K562 (cell line): ENCODE measurements at regions not wholly inside any gene's neighbourhood (a gene's known extent, or its start where the extent isn't known, plus 50 kb on each side); places are given as distances from the start of the nearest gene placed in this dataset.

ENCODE experiments used
- ATAC-seq: fragments of 200-7000 bp; cut with Tn5 transposase; 3 replicates; pipeline ENCODE4 v1.9.1; 2020; ENCODE audit warnings: moderate library complexity
- BruUV-seq: library from RNA; stranded (reverse); fragments of 400-500 nt; replicated peaks from 2 replicates; lab custom pipeline; 2021; lab: Mats Ljungman, UMichigan
- CTCF ChIA-PET: fragments of 300-600 bp; formaldehyde crosslinking; extraction: SDS; loops from one replicate; lab custom pipeline; 2021; ENCODE audit warnings: low intra/inter-chr PET ratio; lab: Yijun Ruan, JAX
- POLR2A ChIA-PET: fragments of 300-600, 350-650 bp; sonication (Branson Sonifier 250); formaldehyde crosslinking; extraction: SDS; loops from one replicate; lab custom pipeline; 2021; ENCODE audit warnings: antibody characterized with exemption, inconsistent platforms; lab: Yijun Ruan, JAX
- DNase-seq, 4 experiments: peaks; one replicate each; pipeline versions ENCODE4 v3.0.0 to v3.0.0-alpha.2; 2011 to 2018; ENCODE audit warnings: low spot score in 3 of 4, mixed read lengths in 3 of 4; ENCODE audit errors: extremely low read depth in 1 of 4
- FAIRE-seq: peaks from 2 replicates; lab custom pipeline; 2011; peaks lifted over from hg19 to GRCh38; lab: Jason Lieb, UNC
- H2AFZ ChIP-seq: 2 replicates; pipeline ENCODE4 v1.6.0; 2011; ENCODE audit warnings: low read depth, low read length, control low read depth, inconsistent platforms
- H3K27ac ChIP-seq: fragments of 200-600 bp; 3 replicates; pipeline ENCODE4 v1.8.0; 2011; ENCODE audit warnings: low read depth, mild to moderate bottlenecking, control low read depth, inconsistent platforms, low read length, moderate library complexity, mixed read lengths; ENCODE audit errors: extremely low read depth
- H3K27me3 ChIP-seq, 2 experiments: fragments of 300-600 bp in 1 of 2; 2 replicates in 1 of 2; 3 replicates in 1 of 2; pipeline versions ENCODE4 v1.6.0 to v1.8.0; 2011; ENCODE audit warnings: inconsistent platforms in 2 of 2, low read length in 2 of 2, mild to moderate bottlenecking in 1 of 2, mixed read lengths in 1 of 2, moderate library complexity in 1 of 2; ENCODE audit not compliant: control insufficient read depth in 2 of 2, insufficient read depth in 2 of 2
- H3K36me3 ChIP-seq: fragments of 300-600 bp; 3 replicates; pipeline ENCODE4 v1.8.0; 2011; ENCODE audit warnings: mild to moderate bottlenecking, low read length, inconsistent platforms; ENCODE audit not compliant: control insufficient read depth, insufficient read depth
- H3K4me1 ChIP-seq, 2 experiments: fragments of 200-600 bp in 1 of 2; replicated peaks in 1 of 2; 2 replicates in 1 of 2; 3 replicates in 1 of 2; pipeline versions ENCODE4 v1.5.1 to v1.8.0; 2011; ENCODE audit warnings: inconsistent platforms in 2 of 2, low read length in 2 of 2, mild to moderate bottlenecking in 1 of 2, mixed read lengths in 1 of 2, moderate library complexity in 1 of 2; ENCODE audit not compliant: control insufficient read depth in 2 of 2, insufficient read depth in 2 of 2
- H3K4me2 ChIP-seq: 2 replicates; pipeline ENCODE4 v1.6.1; 2011; ENCODE audit warnings: low read length, control low read depth, inconsistent platforms, mixed read lengths; ENCODE audit not compliant: insufficient read depth
- H3K4me3 ChIP-seq: fragments of 200-600 bp; sonication (generic), shearing (Covaris generic); 2 replicates; pipeline ENCODE4 v1.5.1; 2016; ENCODE audit warnings: control low read depth, inconsistent platforms
- H3K79me2 ChIP-seq: fragments of 200-600 bp; 3 replicates; pipeline ENCODE4 v1.8.0; 2011; ENCODE audit warnings: low read length, inconsistent platforms; ENCODE audit not compliant: control insufficient read depth, insufficient read depth
- H3K9ac ChIP-seq, 2 experiments: 2 replicates each; pipeline versions ENCODE4 v1.6.0 to v1.6.1; 2011; ENCODE audit warnings: low read depth in 2 of 2, low read length in 2 of 2, control low read depth in 1 of 2, inconsistent platforms in 1 of 2, mild to moderate bottlenecking in 1 of 2, mixed read lengths in 1 of 2; ENCODE audit not compliant: insufficient read depth in 1 of 2
- H3K9me1 ChIP-seq: one replicate; pipeline ENCODE4 v1.6.0; 2011; ENCODE audit warnings: inconsistent platforms, mild to moderate bottlenecking, low read length, moderate library complexity; ENCODE audit not compliant: control insufficient read depth, insufficient read depth
- H3K9me3 ChIP-seq: replicated peaks from 2 replicates; pipeline ENCODE4 v1.5.1; 2011; ENCODE audit warnings: low read depth, low read length, inconsistent platforms; ENCODE audit not compliant: control insufficient read depth, insufficient read depth
- H4K20me1 ChIP-seq: replicated peaks from 2 replicates; pipeline ENCODE4 v1.6.1; 2011; ENCODE audit warnings: low read length, inconsistent platforms, mixed read lengths; ENCODE audit not compliant: control insufficient read depth, insufficient read depth
- C11orf30 ChIP-seq: fragments of 450-650 bp; IDR thresholded peaks from 2 replicates; pipeline ENCODE4 v1.6.1; 2016; ENCODE audit warnings: low read depth, mild to moderate bottlenecking
- CHD1 ChIP-seq: fragments of 200-600 bp; sonication (generic); IDR thresholded peaks from one replicate; pipeline ENCODE4 v1.6.1; 2012; ENCODE audit warnings: mild to moderate bottlenecking, moderate library complexity, low read length, inconsistent platforms
- FOXA3 ChIP-seq, 2 experiments: fragments of 450-650 bp in 1 of 2; sonication (generic) in 1 of 2; formaldehyde crosslinking; IDR thresholded peaks in 1 of 2; conservative IDR thresholded peaks in 1 of 2; 2 replicates each; pipeline versions ENCODE4 v1.4.0 to v1.8.0; 2020 to 2022; ENCODE audit warnings: mild to moderate bottlenecking in 2 of 2, missing genetic modification reagents in 1 of 2
- HDAC3 ChIP-seq: fragments of 450-650 bp; IDR thresholded peaks from 2 replicates; pipeline ENCODE4 v1.6.1; 2018; ENCODE audit warnings: borderline replicate concordance, mild to moderate bottlenecking, moderate library complexity; ENCODE audit not compliant: partially characterized antibody
- HMG20A ChIP-seq: fragments of 450-650 bp; formaldehyde crosslinking; conservative IDR thresholded peaks from 2 replicates; pipeline ENCODE4 v1.4.0; 2020; ENCODE audit warnings: mild to moderate bottlenecking, mixed read lengths
- KLF1 ChIP-seq: fragments of 450-650 bp; IDR thresholded peaks from 2 replicates; pipeline ENCODE4 v1.6.1; 2016; ENCODE audit warnings: missing genetic modification characterization, missing compliant biosample characterization
- KLF6 ChIP-seq: fragments of 250-450 bp; sonication (Bioruptor Pico); IDR thresholded peaks from 2 replicates; pipeline ENCODE4 v1.4.0; 2020; ENCODE audit warnings: mild to moderate bottlenecking, moderate library complexity, borderline replicate concordance
- LCOR ChIP-seq: sonication (generic); formaldehyde crosslinking; IDR thresholded peaks from 2 replicates; pipeline ENCODE4 v1.8.0; 2022; ENCODE audit warnings: mild to moderate bottlenecking, missing genetic modification reagents
- POLR2AphosphoS5 ChIP-seq: IDR thresholded peaks from 2 replicates; pipeline ENCODE4 v1.6.1; 2011; ENCODE audit warnings: mild to moderate bottlenecking, low read depth, low read length, moderate library complexity; ENCODE audit not compliant: control insufficient read depth, insufficient read depth
- RBM14 ChIP-seq: fragments of 200-400 bp; formaldehyde crosslinking; IDR thresholded peaks from 2 replicates; pipeline ENCODE4 v1.6.1; 2018; ENCODE audit warnings: low read depth, mild to moderate bottlenecking, low read length, moderate library complexity, borderline replicate concordance; ENCODE audit not compliant: insufficient read depth
- SIN3B ChIP-seq: fragments of 450-650 bp; IDR thresholded peaks from 2 replicates; pipeline ENCODE4 v1.6.1; 2017; ENCODE audit warnings: low read depth, mild to moderate bottlenecking, moderate library complexity
- SMAD1 ChIP-seq: fragments of 150-350 bp; IDR thresholded peaks from 2 replicates; pipeline ENCODE4 v1.6.1; 2014; ENCODE audit warnings: low read length, low read depth; ENCODE audit not compliant: partially characterized antibody
- SMAD4 ChIP-seq: fragments of 250-450 bp; sonication (Bioruptor Pico); conservative IDR thresholded peaks from 2 replicates; pipeline ENCODE4 v1.8.0; 2021; ENCODE audit warnings: inconsistent platforms, mild to moderate bottlenecking, moderate library complexity
- TAF15 ChIP-seq: fragments of 200-400 bp; formaldehyde crosslinking; IDR thresholded peaks from 2 replicates; pipeline ENCODE4 v1.6.1; 2017; ENCODE audit warnings: mild to moderate bottlenecking, low read depth, low read length, moderate library complexity
- TBL1XR1 ChIP-seq, 2 experiments: IDR thresholded peaks; 2 replicates each; pipeline ENCODE4 v1.6.1; 2012; ENCODE audit warnings: improper control_type of control experiment in 2 of 2, low read length in 2 of 2, mild to moderate bottlenecking in 1 of 2
- WGBS: fragments of 100-300 bp; shearing (Covaris generic); methylation state at CpG from one replicate; pipeline ENCODE4 v1.1.6; 2016; ENCODE audit warnings: low coverage, mixed read lengths; ENCODE audit not compliant: insufficient coverage; ENCODE audit errors: missing lambda C conversion rate; 5-methylcytosine and 5-hydroxymethylcytosine counted together
- in situ Hi-C: fragments of 300-500 bp; cut with MboI; formaldehyde crosslinking; loops from 4 replicates; pipeline ENCODE4 v1.15.0; 2018; ENCODE audit warnings: inconsistent platforms, mixed read lengths
- intact Hi-C: fragments of 100-400 bp; cut with micrococcal nuclease; formaldehyde crosslinking; loops from 2 replicates; pipeline ENCODE4 v1.14.2; 2022
- TF ChIP-seq, protein P1 (sequence below): fragments of 250-450 bp; sonication (Bioruptor Pico); IDR thresholded peaks from 2 replicates; pipeline ENCODE4 v1.4.0; 2020; ENCODE audit warnings: mild to moderate bottlenecking, moderate library complexity, borderline replicate concordance
- TF ChIP-seq, protein P2 (sequence below), 3 experiments: fragments of 200-800 bp in 1 of 3; fragments of 250-450 bp in 1 of 3; fragments of 450-650 bp in 1 of 3; sonication (Bioruptor Pico) in 1 of 3; sonication (Bioruptor generic) in 1 of 3; formaldehyde crosslinking in 1 of 3; IDR thresholded peaks; 2 replicates each; pipeline versions ENCODE4 v1.6.1 to v1.8.0; 2016 to 2022; ENCODE audit warnings: mild to moderate bottlenecking in 2 of 3, missing genetic modification characterization in 2 of 3, missing compliant biosample characterization in 1 of 3, moderate library complexity in 1 of 3

DNA sequence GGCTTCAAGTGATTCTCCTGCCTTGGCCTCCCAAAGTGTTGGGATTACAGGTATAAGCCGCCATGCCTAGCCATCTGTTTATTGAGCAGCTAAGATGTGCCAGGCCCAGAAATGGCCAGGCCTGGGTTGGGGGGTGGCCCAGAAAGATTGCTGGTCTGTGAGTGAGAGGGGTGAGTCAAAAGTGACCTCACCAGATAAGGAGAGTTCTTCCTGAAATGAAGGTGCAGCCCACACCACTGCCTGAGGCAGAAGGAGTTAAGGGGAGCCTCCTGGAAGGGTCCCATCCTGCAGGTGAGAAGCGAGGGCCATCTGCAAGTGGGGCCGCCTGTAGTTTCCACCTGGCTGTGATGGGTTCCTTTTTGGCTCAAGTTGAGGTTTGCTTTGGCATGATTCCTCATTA, 96.9 kb upstream of the KLF4 start:
- WGBS = 0% methylated on average over 3 of the region's 3 CpGs
- H3K4me1 ChIP-seq = no peaks in the 10 kb centered on the region
- no peaks in the 10 kb centered on the region for H3K9me3 ChIP-seq
- H4K20me1 ChIP-seq = no peaks in the 10 kb centered on the region
- intact Hi-C loops (no loop called here), in situ Hi-C loops (no loop called here)
- ChIA-PET POLR2A (interaction anchor here (0.7 kb wide), 1 partner anchor 279 kb away, joined by 3 read pairs; no protein-coding TSS in a partner anchor), CTCF (no interaction called here)
- DNase-seq (no peak), FAIRE-seq (no peak), ATAC-seq (no peak)
- TF ChIP-seq HMG20A (CRISPR knock-in tag) (no peak), RBM14 (no peak), POLR2AphosphoS5 (no peak), KLF1 (tag) (no peak), KLF6 (no peak), SMAD1 (no peak), LCOR (CRISPR knock-in tag) (no peak), TBL1XR1 (IDR thresholded peaks at IDR 0.05; ENCODE audit: low read length in 2 of 2) (no peak), SMAD4 (CRISPR knock-in tag) (no peak), HDAC3 (no peak), SIN3B (no peak), FOXA3 (CRISPR knock-in tag; conservative IDR thresholded peaks at IDR 0.05 in 1 of 2, IDR thresholded peaks at IDR 0.05 in 1 of 2) (no peak), CHD1 (no peak), TAF15 (no peak), C11orf30 (no peak)
- TF ChIP-seq, protein P1, sequence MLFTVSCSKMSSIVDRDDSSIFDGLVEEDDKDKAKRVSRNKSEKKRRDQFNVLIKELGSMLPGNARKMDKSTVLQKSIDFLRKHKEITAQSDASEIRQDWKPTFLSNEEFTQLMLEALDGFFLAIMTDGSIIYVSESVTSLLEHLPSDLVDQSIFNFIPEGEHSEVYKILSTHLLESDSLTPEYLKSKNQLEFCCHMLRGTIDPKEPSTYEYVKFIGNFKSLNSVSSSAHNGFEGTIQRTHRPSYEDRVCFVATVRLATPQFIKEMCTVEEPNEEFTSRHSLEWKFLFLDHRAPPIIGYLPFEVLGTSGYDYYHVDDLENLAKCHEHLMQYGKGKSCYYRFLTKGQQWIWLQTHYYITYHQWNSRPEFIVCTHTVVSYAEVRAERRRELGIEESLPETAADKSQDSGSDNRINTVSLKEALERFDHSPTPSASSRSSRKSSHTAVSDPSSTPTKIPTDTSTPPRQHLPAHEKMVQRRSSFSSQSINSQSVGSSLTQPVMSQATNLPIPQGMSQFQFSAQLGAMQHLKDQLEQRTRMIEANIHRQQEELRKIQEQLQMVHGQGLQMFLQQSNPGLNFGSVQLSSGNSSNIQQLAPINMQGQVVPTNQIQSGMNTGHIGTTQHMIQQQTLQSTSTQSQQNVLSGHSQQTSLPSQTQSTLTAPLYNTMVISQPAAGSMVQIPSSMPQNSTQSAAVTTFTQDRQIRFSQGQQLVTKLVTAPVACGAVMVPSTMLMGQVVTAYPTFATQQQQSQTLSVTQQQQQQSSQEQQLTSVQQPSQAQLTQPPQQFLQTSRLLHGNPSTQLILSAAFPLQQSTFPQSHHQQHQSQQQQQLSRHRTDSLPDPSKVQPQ (CRISPR knock-in tag) = no peak
- TF ChIP-seq, protein P2, sequence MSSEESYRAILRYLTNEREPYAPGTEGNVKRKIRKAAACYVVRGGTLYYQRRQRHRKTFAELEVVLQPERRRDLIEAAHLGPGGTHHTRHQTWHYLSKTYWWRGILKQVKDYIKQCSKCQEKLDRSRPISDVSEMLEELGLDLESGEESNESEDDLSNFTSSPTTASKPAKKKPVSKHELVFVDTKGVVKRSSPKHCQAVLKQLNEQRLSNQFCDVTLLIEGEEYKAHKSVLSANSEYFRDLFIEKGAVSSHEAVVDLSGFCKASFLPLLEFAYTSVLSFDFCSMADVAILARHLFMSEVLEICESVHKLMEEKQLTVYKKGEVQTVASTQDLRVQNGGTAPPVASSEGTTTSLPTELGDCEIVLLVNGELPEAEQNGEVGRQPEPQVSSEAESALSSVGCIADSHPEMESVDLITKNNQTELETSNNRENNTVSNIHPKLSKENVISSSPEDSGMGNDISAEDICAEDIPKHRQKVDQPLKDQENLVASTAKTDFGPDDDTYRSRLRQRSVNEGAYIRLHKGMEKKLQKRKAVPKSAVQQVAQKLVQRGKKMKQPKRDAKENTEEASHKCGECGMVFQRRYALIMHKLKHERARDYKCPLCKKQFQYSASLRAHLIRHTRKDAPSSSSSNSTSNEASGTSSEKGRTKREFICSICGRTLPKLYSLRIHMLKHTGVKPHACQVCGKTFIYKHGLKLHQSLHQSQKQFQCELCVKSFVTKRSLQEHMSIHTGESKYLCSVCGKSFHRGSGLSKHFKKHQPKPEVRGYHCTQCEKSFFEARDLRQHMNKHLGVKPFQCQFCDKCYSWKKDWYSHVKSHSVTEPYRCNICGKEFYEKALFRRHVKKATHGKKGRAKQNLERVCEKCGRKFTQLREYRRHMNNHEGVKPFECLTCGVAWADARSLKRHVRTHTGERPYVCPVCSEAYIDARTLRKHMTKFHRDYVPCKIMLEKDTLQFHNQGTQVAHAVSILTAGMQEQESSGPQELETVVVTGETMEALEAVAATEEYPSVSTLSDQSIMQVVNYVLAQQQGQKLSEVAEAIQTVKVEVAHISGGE (CRISPR knock-in tag; IDR thresholded peaks at IDR 0.05) = no peak
- peaks cover 3 to 53% of the 10 kb centered on the region in 2 experiments; a peak in 4 of 5 replicates for H3K27me3 ChIP-seq
- no peak overlapping the region for H3K4me2 ChIP-seq
- H3K9me1 ChIP-seq = no peaks in the 10 kb centered on the region
- H3K79me2 ChIP-seq = no peaks in the 10 kb centered on the region
- no peak overlapping the region for H3K9ac ChIP-seq
- no peak overlapping the region for H3K4me3 ChIP-seq
- H2AFZ ChIP-seq = no peak overlapping the region
- H3K36me3 ChIP-seq = no peaks in the 10 kb centered on the region
- no peak overlapping the region for H3K27ac ChIP-seq
- BruUV-seq = no TSS peak
